ENCODE measurements at regions not wholly inside any gene's neighbourhood (a gene's known extent, or its start where the extent isn't known, plus 50 kb on each side); places are given as distances from the start of the nearest gene placed in this dataset.
A peak's percentile ranks its signal among the peaks of the same experiment; 100 is the strongest.

DNA sequence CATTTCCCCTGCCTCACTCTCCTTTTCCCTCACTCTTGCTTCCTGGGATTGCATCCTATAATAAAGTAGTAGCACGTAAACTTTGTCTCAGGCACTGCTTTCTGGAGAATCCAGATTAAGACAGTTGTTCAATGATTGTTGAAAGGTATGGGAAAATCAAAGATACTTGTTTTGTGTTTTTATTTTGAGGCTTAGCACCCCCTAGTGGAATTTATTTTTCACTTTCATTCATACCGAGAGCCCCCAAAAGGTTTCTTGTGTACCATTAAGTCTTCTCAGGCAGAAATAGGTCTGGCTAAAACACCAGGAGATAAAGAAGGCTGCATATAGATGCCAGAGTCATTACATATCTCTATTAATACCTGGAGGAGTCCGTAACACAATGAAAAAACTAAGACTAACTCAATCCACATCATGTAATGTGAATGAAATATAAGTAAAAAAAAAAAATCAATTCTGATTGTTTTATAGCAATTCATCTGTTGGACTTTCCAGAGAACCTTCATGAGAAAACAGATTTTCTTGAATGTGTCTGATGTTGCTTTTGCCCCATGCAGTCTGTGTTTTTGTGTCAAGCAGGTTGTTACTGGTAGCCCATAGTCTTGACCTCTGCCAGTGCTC is 103.5 kb downstream of the RPE65 start:
- no peak overlapping the region for H3K4me2 ChIP-seq (ENCODE audit: insufficient read depth, low read length)
- in situ Hi-C loops (cut with MboI): loop anchor here (10.0 to 25.0 kb wide), 2 partner anchors 491 to 809 kb away; no protein-coding TSS in a partner anchor
- CTCF ChIA-PET (ENCODE audit: low intra/inter-chr PET ratio): interaction anchor here (0.6 to 1.8 kb wide), 4 partner anchors 48 to 496 kb away, joined by 3 to 4 read pairs (median 4); no protein-coding TSS in a partner anchor
- no peaks in the 10 kb centered on the region for H3K9me3 ChIP-seq (replicated peaks; ENCODE audit: control insufficient read depth, insufficient read depth, low read depth, low read length)
- intact Hi-C loops (cut with micrococcal nuclease): no loop called here
- no peak overlapping the region for H2AFZ ChIP-seq (ENCODE audit: low read depth, low read length)
- H3K79me2 ChIP-seq (ENCODE audit: control insufficient read depth, insufficient read depth, low read length): no peaks in the 10 kb centered on the region
- H3K36me3 ChIP-seq (ENCODE audit: control insufficient read depth, insufficient read depth, low read length): no peaks in the 10 kb centered on the region
- no peaks in the 10 kb centered on the region for H4K20me1 ChIP-seq (replicated peaks; ENCODE audit: control insufficient read depth, insufficient read depth, low read length)
- 0% methylated on average over 3 of the region's 3 CpGs for WGBS (ENCODE audit: insufficient coverage, low coverage, missing lambda C conversion rate)
- no peaks in the 10 kb centered on the region for H3K27me3 ChIP-seq (ENCODE audit: control insufficient read depth in 2 of 2, insufficient read depth in 2 of 2, low read length in 2 of 2)
- H3K4me1 ChIP-seq (replicated peaks in 1 of 2; ENCODE audit: control insufficient read depth in 2 of 2, insufficient read depth in 2 of 2, low read length in 2 of 2): no peaks in the 10 kb centered on the region
- DNase-seq (ENCODE audit: extremely low read depth in 1 of 4, low spot score in 3 of 4) (peak in 2 of 4 experiments; percentile 7 to 19), ATAC-seq (no peak; the same call in 2 of the 3 replicates), FAIRE-seq (no peak)
- POLR2A ChIA-PET: interaction anchor here (0.6 kb wide), 1 partner anchor 73 kb away, joined by 3 read pairs; no protein-coding TSS in a partner anchor
- no peak overlapping the region for H3K27ac ChIP-seq (ENCODE audit: extremely low read depth, low read depth, low read length)
- H3K9ac ChIP-seq (ENCODE audit: insufficient read depth in 1 of 2, low read depth in 2 of 2, low read length in 2 of 2): no peak overlapping the region
- no TSS peak for BruUV-seq (replicated peaks)
- H3K9me1 ChIP-seq (ENCODE audit: control insufficient read depth, insufficient read depth, low read length): no peaks in the 10 kb centered on the region
- no peak overlapping the region for H3K4me3 ChIP-seq
- no peak for TF ChIP-seq CREB1 (IDR thresholded peaks at IDR 0.05)
- no peak for TF ChIP-seq CREB1 (CRISPR knock-in tag; IDR thresholded peaks at IDR 0.05)
- TF ChIP-seq, protein P1, sequence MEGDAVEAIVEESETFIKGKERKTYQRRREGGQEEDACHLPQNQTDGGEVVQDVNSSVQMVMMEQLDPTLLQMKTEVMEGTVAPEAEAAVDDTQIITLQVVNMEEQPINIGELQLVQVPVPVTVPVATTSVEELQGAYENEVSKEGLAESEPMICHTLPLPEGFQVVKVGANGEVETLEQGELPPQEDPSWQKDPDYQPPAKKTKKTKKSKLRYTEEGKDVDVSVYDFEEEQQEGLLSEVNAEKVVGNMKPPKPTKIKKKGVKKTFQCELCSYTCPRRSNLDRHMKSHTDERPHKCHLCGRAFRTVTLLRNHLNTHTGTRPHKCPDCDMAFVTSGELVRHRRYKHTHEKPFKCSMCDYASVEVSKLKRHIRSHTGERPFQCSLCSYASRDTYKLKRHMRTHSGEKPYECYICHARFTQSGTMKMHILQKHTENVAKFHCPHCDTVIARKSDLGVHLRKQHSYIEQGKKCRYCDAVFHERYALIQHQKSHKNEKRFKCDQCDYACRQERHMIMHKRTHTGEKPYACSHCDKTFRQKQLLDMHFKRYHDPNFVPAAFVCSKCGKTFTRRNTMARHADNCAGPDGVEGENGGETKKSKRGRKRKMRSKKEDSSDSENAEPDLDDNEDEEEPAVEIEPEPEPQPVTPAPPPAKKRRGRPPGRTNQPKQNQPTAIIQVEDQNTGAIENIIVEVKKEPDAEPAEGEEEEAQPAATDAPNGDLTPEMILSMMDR (IDR thresholded peaks at IDR 0.05 in 2 of 3, conservative IDR thresholded peaks at IDR 0.05 in 1 of 3; ENCODE audit: insufficient read depth in 2 of 3, low read depth in 1 of 3, low read length in 3 of 3): peak; percentile 26 to 47 (median 38); a peak in 4 of 6 replicates
- TF ChIP-seq, protein P2, sequence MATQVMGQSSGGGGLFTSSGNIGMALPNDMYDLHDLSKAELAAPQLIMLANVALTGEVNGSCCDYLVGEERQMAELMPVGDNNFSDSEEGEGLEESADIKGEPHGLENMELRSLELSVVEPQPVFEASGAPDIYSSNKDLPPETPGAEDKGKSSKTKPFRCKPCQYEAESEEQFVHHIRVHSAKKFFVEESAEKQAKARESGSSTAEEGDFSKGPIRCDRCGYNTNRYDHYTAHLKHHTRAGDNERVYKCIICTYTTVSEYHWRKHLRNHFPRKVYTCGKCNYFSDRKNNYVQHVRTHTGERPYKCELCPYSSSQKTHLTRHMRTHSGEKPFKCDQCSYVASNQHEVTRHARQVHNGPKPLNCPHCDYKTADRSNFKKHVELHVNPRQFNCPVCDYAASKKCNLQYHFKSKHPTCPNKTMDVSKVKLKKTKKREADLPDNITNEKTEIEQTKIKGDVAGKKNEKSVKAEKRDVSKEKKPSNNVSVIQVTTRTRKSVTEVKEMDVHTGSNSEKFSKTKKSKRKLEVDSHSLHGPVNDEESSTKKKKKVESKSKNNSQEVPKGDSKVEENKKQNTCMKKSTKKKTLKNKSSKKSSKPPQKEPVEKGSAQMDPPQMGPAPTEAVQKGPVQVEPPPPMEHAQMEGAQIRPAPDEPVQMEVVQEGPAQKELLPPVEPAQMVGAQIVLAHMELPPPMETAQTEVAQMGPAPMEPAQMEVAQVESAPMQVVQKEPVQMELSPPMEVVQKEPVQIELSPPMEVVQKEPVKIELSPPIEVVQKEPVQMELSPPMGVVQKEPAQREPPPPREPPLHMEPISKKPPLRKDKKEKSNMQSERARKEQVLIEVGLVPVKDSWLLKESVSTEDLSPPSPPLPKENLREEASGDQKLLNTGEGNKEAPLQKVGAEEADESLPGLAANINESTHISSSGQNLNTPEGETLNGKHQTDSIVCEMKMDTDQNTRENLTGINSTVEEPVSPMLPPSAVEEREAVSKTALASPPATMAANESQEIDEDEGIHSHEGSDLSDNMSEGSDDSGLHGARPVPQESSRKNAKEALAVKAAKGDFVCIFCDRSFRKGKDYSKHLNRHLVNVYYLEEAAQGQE (IDR thresholded peaks at IDR 0.05; ENCODE audit: borderline replicate concordance): peak; percentile 15; the same call in 1 of the 2 replicates
- TF ChIP-seq, protein P2 (CRISPR knock-in tag; IDR thresholded peaks at IDR 0.05; ENCODE audit: low read depth): no peak
- peak; percentile 20 to 51; a peak in 3 of 4 replicates for TF ChIP-seq RAD21 (CRISPR knock-in tag; conservative IDR thresholded peaks at IDR 0.05 in 1 of 2, IDR thresholded peaks at IDR 0.05 in 1 of 2)
